ENCODE measurements at regions not wholly inside any gene's neighbourhood (a gene's known extent, or its start where the extent isn't known, plus 50 kb on each side); places are given as distances from the start of the nearest gene placed in this dataset.

GRCh38 chr14:44271637-44272036 is 235.4 kb downstream of the FSCB start:
- Mint-ChIP-seq H3K36me3 (ENCODE audit: low read depth) (no peaks in the 10 kb centered on the region), H3K27ac (ENCODE audit: unreplicated experiment) (no peak overlapping the region), H3K4me3 (ENCODE audit: unreplicated experiment) (no peak overlapping the region), H3K27me3 (ENCODE audit: low read depth) (no peaks in the 10 kb centered on the region), H3K4me1 (ENCODE audit: low read depth) (no peaks in the 10 kb centered on the region), H3K9me3 (ENCODE audit: low read depth) (no peaks in the 10 kb centered on the region)
- TF ChIP-seq, protein P1, sequence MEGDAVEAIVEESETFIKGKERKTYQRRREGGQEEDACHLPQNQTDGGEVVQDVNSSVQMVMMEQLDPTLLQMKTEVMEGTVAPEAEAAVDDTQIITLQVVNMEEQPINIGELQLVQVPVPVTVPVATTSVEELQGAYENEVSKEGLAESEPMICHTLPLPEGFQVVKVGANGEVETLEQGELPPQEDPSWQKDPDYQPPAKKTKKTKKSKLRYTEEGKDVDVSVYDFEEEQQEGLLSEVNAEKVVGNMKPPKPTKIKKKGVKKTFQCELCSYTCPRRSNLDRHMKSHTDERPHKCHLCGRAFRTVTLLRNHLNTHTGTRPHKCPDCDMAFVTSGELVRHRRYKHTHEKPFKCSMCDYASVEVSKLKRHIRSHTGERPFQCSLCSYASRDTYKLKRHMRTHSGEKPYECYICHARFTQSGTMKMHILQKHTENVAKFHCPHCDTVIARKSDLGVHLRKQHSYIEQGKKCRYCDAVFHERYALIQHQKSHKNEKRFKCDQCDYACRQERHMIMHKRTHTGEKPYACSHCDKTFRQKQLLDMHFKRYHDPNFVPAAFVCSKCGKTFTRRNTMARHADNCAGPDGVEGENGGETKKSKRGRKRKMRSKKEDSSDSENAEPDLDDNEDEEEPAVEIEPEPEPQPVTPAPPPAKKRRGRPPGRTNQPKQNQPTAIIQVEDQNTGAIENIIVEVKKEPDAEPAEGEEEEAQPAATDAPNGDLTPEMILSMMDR (IDR thresholded peaks at IDR 0.05), result no peak
- DNase-seq (ENCODE audit: low spot score), result no peak

- H3K27me3 Mint-ChIP-seq (ENCODE audit: low read depth), result no peaks in the 10 kb centered on the region
- DNase-seq (ENCODE audit: low spot score), result no peak
- H3K4me3 Mint-ChIP-seq (ENCODE audit: unreplicated experiment), result no peak overlapping the region
- TF ChIP-seq, protein P1 (IDR thresholded peaks at IDR 0.05), result no peak
- H3K4me1 Mint-ChIP-seq (ENCODE audit: low read depth), result no peaks in the 10 kb centered on the region
- no peaks in the 10 kb centered on the region for H3K9me3 Mint-ChIP-seq (ENCODE audit: low read depth)
- no peaks in the 10 kb centered on the region for H3K36me3 Mint-ChIP-seq (ENCODE audit: low read depth)
- no peak overlapping the region for H3K27ac Mint-ChIP-seq (ENCODE audit: unreplicated experiment)
These were observed 236.1 kb downstream of the FSCB start for GRCh38 chr14:44271006-44271405.

DNA sequence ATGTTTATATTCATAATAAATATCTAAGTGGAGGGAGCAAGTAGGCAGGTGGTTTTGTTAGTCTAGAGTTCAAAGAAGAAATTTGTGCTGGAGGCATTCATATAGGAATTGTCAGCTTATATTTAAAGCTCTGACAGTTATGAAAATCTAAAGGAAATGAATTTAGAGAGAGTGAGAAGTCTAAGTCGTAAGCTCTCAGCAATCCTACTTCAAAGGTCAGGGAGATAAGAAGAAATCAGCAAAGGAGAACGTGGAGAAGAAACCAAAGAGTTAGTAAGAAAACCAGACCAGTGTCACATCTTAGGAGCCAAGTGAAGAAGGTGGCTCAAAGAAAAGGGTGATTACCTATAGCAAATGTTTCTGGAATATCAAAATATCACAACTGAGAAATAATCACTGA is 241.8 kb downstream of the FSCB start:
- no peak overlapping the region for H3K4me3 Mint-ChIP-seq (ENCODE audit: unreplicated experiment)
- H3K36me3 Mint-ChIP-seq (ENCODE audit: low read depth), result no peaks in the 10 kb centered on the region
- no peak for DNase-seq (ENCODE audit: low spot score)
- TF ChIP-seq, protein P1 (IDR thresholded peaks at IDR 0.05), result no peak
- H3K27me3 Mint-ChIP-seq (ENCODE audit: low read depth), result no peaks in the 10 kb centered on the region
- H3K4me1 Mint-ChIP-seq (ENCODE audit: low read depth), result no peaks in the 10 kb centered on the region
- peaks cover 5% of the 10 kb centered on the region for H3K9me3 Mint-ChIP-seq (ENCODE audit: low read depth)
- H3K27ac Mint-ChIP-seq (ENCODE audit: unreplicated experiment), result no peak overlapping the region

DNA sequence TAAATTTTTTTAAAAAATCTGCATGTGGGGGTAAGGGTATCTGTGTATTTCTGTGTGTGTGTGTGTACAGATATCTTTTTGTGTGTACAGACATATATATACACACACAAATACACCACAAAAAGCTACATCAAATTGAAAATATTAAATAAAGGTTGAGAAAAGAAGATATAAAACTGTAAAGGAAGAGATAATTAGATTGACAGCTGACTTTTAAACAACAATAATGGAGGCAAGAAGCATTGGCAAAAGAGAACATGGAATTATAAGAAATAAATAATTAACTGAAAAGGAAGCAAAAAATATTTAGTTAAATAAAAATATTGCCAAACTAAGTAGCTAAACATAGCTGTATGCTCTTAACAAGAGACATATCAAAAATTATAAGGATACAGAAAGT is 291.4 kb downstream of the FSCB start:
- Mint-ChIP-seq H3K4me1 (ENCODE audit: low read depth) (no peaks in the 10 kb centered on the region), H3K9me3 (ENCODE audit: low read depth) (peaks cover 10% of the 10 kb centered on the region), H3K27me3 (ENCODE audit: low read depth) (no peaks in the 10 kb centered on the region), H3K36me3 (ENCODE audit: low read depth) (no peaks in the 10 kb centered on the region), H3K4me3 (ENCODE audit: unreplicated experiment) (no peak overlapping the region), H3K27ac (ENCODE audit: unreplicated experiment) (no peak overlapping the region)
- TF ChIP-seq, protein P1 (IDR thresholded peaks at IDR 0.05), result no peak
- DNase-seq (ENCODE audit: low spot score), result no peak

DNA sequence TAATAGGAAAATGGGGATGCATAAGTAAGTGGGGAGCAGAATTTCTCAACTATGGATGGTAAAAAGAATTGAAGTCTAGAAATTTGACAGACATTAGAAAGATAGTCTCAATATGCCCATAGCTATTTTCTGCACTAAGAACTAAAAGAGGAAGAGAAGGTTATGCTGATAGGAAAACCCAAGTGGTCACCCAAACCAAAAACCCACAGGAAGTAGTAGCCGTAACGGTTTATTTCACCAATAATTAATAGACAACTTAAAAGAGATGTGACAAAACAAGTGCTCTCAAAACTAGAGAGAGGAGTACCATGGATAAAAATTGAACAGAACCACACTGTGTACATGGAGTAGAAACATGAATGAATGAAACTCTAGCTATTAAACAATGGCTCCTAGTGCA is 295.4 kb downstream of the FSCB start:
- TF ChIP-seq, protein P1 (IDR thresholded peaks at IDR 0.05), result no peak
- DNase-seq (ENCODE audit: low spot score), result no peak
- no peaks in the 10 kb centered on the region for H3K27me3 Mint-ChIP-seq (ENCODE audit: low read depth)
- H3K4me3 Mint-ChIP-seq (ENCODE audit: unreplicated experiment), result no peak overlapping the region
- H3K9me3 Mint-ChIP-seq (ENCODE audit: low read depth), result peaks cover 11% of the 10 kb centered on the region
- no peaks in the 10 kb centered on the region for H3K36me3 Mint-ChIP-seq (ENCODE audit: low read depth)
- H3K4me1 Mint-ChIP-seq (ENCODE audit: low read depth), result no peaks in the 10 kb centered on the region
- H3K27ac Mint-ChIP-seq (ENCODE audit: unreplicated experiment), result no peak overlapping the region

Data from chondrocyte (in vitro differentiated cells).